NB4 (cell line): ENCODE measurements at regions not wholly inside any gene's neighbourhood (a gene's known extent, or its start where the extent isn't known, plus 50 kb on each side); places are given as distances from the start of the nearest gene placed in this dataset.

ENCODE experiments used
- DNase-seq: peaks from one replicate; pipeline ENCODE4 v3.0.0; 2010; ENCODE audit warnings: low read depth
- H3K4me3 ChIP-seq: one replicate; pipeline ENCODE4 v1.5.1; 2011; ENCODE audit warnings: mild to moderate bottlenecking, low read depth, low read length, moderate library complexity
- MYC ChIP-seq: IDR thresholded peaks from 2 replicates; pipeline ENCODE4 v1.6.1; 2011; ENCODE audit warnings: low read depth, low read length
- POLR2A ChIP-seq: IDR thresholded peaks from 2 replicates; pipeline ENCODE4 v1.6.1; 2011; ENCODE audit warnings: mild to moderate bottlenecking; ENCODE audit not compliant: insufficient read length; ENCODE audit errors: extremely low read depth
- TF ChIP-seq, protein P1 (sequence below): IDR thresholded peaks from one replicate; pipeline ENCODE4 v1.5.1; 2012; ENCODE audit warnings: low read depth, low read length
- TF ChIP-seq, protein P2 (sequence below): IDR thresholded peaks from 2 replicates; pipeline ENCODE4 v1.6.1; 2011; ENCODE audit warnings: low read depth, low read length

DNA sequence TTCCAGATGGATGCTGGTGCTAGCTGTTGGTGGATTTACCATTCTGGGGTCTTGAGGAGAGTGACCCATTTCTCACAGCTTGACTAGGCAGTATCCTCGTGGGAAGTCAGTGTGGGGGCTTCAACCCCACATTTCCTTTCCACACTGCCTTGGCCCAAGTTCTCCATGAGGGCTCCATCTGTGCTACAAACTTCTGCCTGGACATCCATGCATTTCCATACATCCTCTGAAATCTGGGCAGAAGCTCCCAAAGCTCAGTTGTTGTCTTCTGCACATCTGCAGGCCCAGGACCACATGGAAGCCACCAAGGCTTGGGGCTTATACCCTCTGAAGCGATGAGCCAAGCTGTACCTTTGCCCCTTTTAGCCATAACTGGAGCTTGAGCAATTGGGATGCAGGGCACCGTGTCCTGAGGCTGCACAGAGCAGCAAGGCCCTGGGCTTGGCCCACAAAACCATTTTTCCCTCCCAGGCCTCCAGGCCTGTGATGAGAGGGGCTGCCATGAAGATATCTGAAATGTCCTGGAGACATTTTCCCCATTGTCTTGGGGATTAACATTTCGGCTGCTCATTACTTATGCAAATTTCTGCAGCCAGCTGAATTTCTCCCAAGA lies 248.7 kb upstream of the ANKRD50 start:
- DNase-seq: no peak
- TF ChIP-seq POLR2A: no peak
- TF ChIP-seq, protein P1, sequence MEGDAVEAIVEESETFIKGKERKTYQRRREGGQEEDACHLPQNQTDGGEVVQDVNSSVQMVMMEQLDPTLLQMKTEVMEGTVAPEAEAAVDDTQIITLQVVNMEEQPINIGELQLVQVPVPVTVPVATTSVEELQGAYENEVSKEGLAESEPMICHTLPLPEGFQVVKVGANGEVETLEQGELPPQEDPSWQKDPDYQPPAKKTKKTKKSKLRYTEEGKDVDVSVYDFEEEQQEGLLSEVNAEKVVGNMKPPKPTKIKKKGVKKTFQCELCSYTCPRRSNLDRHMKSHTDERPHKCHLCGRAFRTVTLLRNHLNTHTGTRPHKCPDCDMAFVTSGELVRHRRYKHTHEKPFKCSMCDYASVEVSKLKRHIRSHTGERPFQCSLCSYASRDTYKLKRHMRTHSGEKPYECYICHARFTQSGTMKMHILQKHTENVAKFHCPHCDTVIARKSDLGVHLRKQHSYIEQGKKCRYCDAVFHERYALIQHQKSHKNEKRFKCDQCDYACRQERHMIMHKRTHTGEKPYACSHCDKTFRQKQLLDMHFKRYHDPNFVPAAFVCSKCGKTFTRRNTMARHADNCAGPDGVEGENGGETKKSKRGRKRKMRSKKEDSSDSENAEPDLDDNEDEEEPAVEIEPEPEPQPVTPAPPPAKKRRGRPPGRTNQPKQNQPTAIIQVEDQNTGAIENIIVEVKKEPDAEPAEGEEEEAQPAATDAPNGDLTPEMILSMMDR: no peak
- TF ChIP-seq, protein P2, sequence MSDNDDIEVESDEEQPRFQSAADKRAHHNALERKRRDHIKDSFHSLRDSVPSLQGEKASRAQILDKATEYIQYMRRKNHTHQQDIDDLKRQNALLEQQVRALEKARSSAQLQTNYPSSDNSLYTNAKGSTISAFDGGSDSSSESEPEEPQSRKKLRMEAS: no peak
- TF ChIP-seq MYC: no peak
- H3K4me3 ChIP-seq: no peak overlapping the region

DNA sequence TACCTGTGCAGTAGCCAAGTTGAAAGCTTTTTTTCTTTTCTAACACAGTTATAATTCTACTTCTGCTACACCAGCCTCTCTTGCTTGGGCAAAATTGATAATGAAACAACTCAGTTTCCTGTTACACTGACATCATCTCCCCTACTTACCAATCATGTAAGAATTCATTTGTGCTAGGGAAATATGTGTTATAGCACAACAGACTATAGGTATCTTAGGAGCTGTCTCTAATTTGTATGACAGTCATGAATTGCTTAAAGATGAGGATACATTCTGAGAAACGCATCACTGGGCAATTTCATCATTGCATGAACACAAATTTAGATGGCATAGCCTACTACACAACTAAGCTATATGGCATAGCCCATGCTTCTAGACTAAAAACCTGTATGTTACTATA lies 246.3 kb upstream of the ANKRD50 start:
- TF ChIP-seq, protein P2: no peak
- DNase-seq: no peak
- H3K4me3 ChIP-seq: no peak overlapping the region

DNA sequence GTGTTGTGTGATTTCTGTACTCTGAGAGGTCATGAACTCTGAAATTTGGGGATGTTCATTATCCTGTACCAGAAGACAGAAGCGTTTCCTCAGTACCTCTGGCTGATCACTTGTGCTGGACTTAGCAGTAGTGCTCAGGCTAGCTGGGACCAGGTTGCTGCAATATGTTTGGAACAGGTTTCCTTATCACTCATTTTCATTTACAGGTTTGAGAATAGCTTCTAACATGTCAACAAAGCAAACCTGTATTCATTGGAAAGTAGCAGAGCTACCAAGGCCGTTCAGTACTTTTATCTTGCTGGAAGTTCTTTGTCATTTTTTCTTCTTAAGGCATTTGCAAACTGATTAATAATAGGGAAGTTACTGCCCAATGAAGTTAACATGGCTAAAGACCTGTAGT lies 242.9 kb upstream of the ANKRD50 start:
- TF ChIP-seq, protein P2: no peak
- no peak for TF ChIP-seq MYC
- TF ChIP-seq POLR2A: no peak
- TF ChIP-seq, protein P1: no peak
- H3K4me3 ChIP-seq: no peak overlapping the region
- no peak for DNase-seq

DNA sequence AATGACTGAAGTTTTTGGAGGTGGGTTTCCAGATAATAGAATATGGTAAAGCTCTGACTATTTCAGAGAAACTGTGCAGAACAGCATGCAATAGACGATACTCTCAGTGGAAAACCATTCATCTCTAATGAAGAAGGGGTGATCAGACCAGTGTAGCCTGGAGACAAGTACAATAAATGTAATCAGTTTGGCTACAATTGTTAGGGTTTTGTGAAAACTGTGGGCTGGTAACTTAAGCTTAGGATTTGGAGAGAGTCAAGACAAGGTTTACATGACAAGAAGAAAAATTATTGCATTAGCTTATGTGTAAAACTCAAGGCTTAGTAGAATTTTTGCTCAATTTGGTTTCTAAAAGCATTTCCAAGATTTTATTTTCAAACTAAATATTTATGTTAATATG lies 241.5 kb upstream of the ANKRD50 start:
- DNase-seq: no peak
- H3K4me3 ChIP-seq: no peak overlapping the region
- TF ChIP-seq, protein P1: no peak
- TF ChIP-seq MYC: no peak
- TF ChIP-seq POLR2A: no peak
- TF ChIP-seq, protein P2: no peak

DNA sequence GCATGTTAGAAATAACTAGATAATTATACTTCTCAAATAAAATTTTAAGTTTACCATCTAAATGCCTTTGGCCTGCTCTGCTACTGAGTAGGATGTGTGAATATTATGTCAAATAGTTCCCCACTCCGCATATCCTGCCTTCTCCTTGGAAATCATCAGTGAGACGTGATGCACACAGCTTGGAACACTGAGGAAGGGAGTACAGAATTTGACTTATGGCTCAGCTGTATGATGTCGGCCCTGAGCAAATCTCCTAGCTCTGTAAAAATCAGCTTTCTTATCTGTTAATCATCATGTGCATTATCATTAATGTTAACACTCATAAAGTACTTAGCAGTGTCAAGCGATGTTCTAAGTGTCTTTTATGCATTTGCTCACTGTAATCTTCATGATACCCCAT lies 241.0 kb upstream of the ANKRD50 start:
- TF ChIP-seq POLR2A (no peak), MYC (no peak)
- TF ChIP-seq, protein P1: no peak
- TF ChIP-seq, protein P2: no peak
- no peak for DNase-seq

DNA sequence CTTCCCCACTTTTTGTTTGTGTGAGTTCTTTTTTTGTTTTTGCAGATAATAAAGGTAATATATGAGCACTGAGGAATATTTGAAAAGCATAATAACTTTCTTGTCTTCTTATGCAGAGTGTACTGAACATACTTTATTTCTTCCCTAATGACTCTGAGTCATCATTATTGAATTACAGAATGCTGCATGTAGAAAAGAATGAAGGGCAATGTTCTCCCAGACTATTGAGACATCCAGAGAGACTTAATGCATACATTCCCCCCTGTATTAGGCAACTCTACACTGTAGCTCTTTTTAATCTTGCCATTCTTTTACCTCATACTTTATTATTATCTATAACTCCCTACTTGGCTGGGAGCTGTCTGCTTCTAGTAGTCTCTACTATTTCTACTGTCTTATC lies 240.5 kb upstream of the ANKRD50 start:
- TF ChIP-seq, protein P1: no peak
- no peak for TF ChIP-seq MYC
- DNase-seq: no peak

More for the DNA sequence above, 241.0 kb upstream of the ANKRD50 start:
- H3K4me3 ChIP-seq: no peak overlapping the region

More for the DNA sequence above, 240.5 kb upstream of the ANKRD50 start:
- H3K4me3 ChIP-seq: no peak overlapping the region
